Activated naive CD4-positive, alpha-beta T cell treated with anti-CD3 and anti-CD28 coated beads, Interleukin-2, amount 10 ng/mL, durations not matched to agents 7 days and 5 days (primary cell): ENCODE measurements at regions not wholly inside any gene's neighbourhood (a gene's known extent, or its start where the extent isn't known, plus 50 kb on each side); places are given as distances from the start of the nearest gene placed in this dataset.
"Not testable (repeated sequence)": the region's sequence is repeated elsewhere in the genome, so short reads cannot be mapped to it uniquely, and the experiment has no call there.

Experiments used
- CTCF ChIA-PET: fragments of 350-600 bp; sonication (Branson Sonifier 250); formaldehyde crosslinking; loops from one replicate; lab custom pipeline; 2021; ENCODE audit warnings: antibody characterized with exemption; lab: Charles Lee
- DNase-seq: peaks from one replicate; pipeline ENCODE4 v3.0.0-alpha.2; 2020
- H3K27ac Mint-ChIP-seq: one replicate; pipeline ENCODE4 v1.8.0; 2021; ENCODE audit warnings: mild to moderate bottlenecking, moderate library complexity, mixed read lengths
- H3K27me3 Mint-ChIP-seq: one replicate; pipeline ENCODE4 v1.8.0; 2021; ENCODE audit warnings: mild to moderate bottlenecking, mixed read lengths
- H3K36me3 Mint-ChIP-seq: one replicate; pipeline ENCODE4 v1.8.0; 2021; ENCODE audit warnings: mixed read lengths
- H3K4me1 Mint-ChIP-seq: one replicate; pipeline ENCODE4 v1.8.0; 2021; ENCODE audit warnings: mixed read lengths
- H3K4me3 Mint-ChIP-seq: one replicate; pipeline ENCODE4 v1.8.0; 2021; ENCODE audit warnings: mild to moderate bottlenecking, moderate library complexity, mixed read lengths
- H3K9me3 Mint-ChIP-seq: one replicate; pipeline ENCODE4 v1.8.0; 2021; ENCODE audit warnings: mixed read lengths

GRCh38 chr14:86766469-86766868, 1226.5 kb downstream of the GALC start:
- Mint-ChIP-seq H3K27ac (no peak overlapping the region), H3K9me3 (peaks cover 8% of the 10 kb centered on the region), H3K27me3 (no peaks in the 10 kb centered on the region), H3K4me1 (no peaks in the 10 kb centered on the region), H3K4me3 (no peak overlapping the region), H3K36me3 (no peaks in the 10 kb centered on the region)
- CTCF ChIA-PET = no interaction called here
- no peak for DNase-seq

GRCh38 chr14:86761611-86762010, 1231.4 kb downstream of the GALC start:
- Mint-ChIP-seq H3K9me3 (peaks cover 7% of the 10 kb centered on the region), H3K27ac (no peak overlapping the region), H3K36me3 (no peaks in the 10 kb centered on the region), H3K4me1 (no peaks in the 10 kb centered on the region), H3K4me3 (no peak overlapping the region), H3K27me3 (no peaks in the 10 kb centered on the region)
- DNase-seq = no peak
- CTCF ChIA-PET = no interaction called here

- Mint-ChIP-seq H3K4me3 (no peak overlapping the region), H3K4me1 (no peaks in the 10 kb centered on the region), H3K27ac (no peak overlapping the region), H3K27me3 (no peaks in the 10 kb centered on the region), H3K36me3 (no peaks in the 10 kb centered on the region), H3K9me3 (peaks cover 18% of the 10 kb centered on the region)
- CTCF ChIA-PET = no interaction called here
- no peak for DNase-seq
Observed at GRCh38 chr14:86756521-86757190, 1226.7 kb downstream of the FLRT2 start.

- H3K27ac Mint-ChIP-seq, CTCF ChIA-PET, H3K36me3 Mint-ChIP-seq, H3K4me3 Mint-ChIP-seq, H3K4me1 Mint-ChIP-seq, H3K27me3 Mint-ChIP-seq, DNase-seq: not testable (repeated sequence)
- H3K9me3 Mint-ChIP-seq = peaks cover 37% of the 10 kb centered on the region
Observed at GRCh38 chr14:86750488-86750887, 1220.5 kb downstream of the FLRT2 start.

- Mint-ChIP-seq H3K27me3 (no peaks in the 10 kb centered on the region), H3K27ac (no peak overlapping the region), H3K36me3 (no peaks in the 10 kb centered on the region), H3K4me3 (no peak overlapping the region), H3K9me3 (no peaks in the 10 kb centered on the region), H3K4me1 (no peaks in the 10 kb centered on the region)
- no peak for DNase-seq
- CTCF ChIA-PET = no interaction called here
Observed at GRCh38 chr14:86739761-86740160, 1209.8 kb downstream of the FLRT2 start.

GRCh38 chr14:86731427-86731826, 1201.5 kb downstream of the FLRT2 start:
- H3K27ac Mint-ChIP-seq, H3K4me1 Mint-ChIP-seq, H3K4me3 Mint-ChIP-seq, H3K36me3 Mint-ChIP-seq, H3K27me3 Mint-ChIP-seq, DNase-seq, CTCF ChIA-PET: not testable (repeated sequence)
- peaks cover 10% of the 10 kb centered on the region for H3K9me3 Mint-ChIP-seq

- Mint-ChIP-seq H3K36me3 (no peaks in the 10 kb centered on the region), H3K27ac (no peak overlapping the region), H3K4me1 (no peaks in the 10 kb centered on the region), H3K9me3 (peaks cover 10% of the 10 kb centered on the region), H3K27me3 (no peaks in the 10 kb centered on the region), H3K4me3 (no peak overlapping the region)
- CTCF ChIA-PET = no interaction called here
- no peak for DNase-seq
Observed at GRCh38 chr14:86723254-86723624, 1193.3 kb downstream of the FLRT2 start.

- Mint-ChIP-seq H3K9me3 (peaks cover 10% of the 10 kb centered on the region), H3K27ac (no peak overlapping the region), H3K36me3 (no peaks in the 10 kb centered on the region), H3K4me3 (no peak overlapping the region), H3K4me1 (no peaks in the 10 kb centered on the region), H3K27me3 (no peaks in the 10 kb centered on the region)
- CTCF ChIA-PET = no interaction called here
- DNase-seq = no peak
Observed at GRCh38 chr14:86722612-86723253, 1192.8 kb downstream of the FLRT2 start.

GRCh38 chr14:86714575-86714974, 1184.6 kb downstream of the FLRT2 start:
- H3K27me3 Mint-ChIP-seq = no peaks in the 10 kb centered on the region
- H3K4me3 Mint-ChIP-seq = no peak overlapping the region
- no peaks in the 10 kb centered on the region for H3K36me3 Mint-ChIP-seq
- H3K27ac Mint-ChIP-seq = no peak overlapping the region
- no peak for DNase-seq
- peaks cover 2% of the 10 kb centered on the region for H3K9me3 Mint-ChIP-seq
- no peaks in the 10 kb centered on the region for H3K4me1 Mint-ChIP-seq
- CTCF ChIA-PET = no interaction called here

- no peaks in the 10 kb centered on the region for H3K27me3 Mint-ChIP-seq
- no peaks in the 10 kb centered on the region for H3K36me3 Mint-ChIP-seq
- H3K4me3 Mint-ChIP-seq = no peak overlapping the region
- CTCF ChIA-PET = no interaction called here
- DNase-seq = no peak
- peaks cover 2% of the 10 kb centered on the region for H3K9me3 Mint-ChIP-seq
- no peak overlapping the region for H3K27ac Mint-ChIP-seq
- no peaks in the 10 kb centered on the region for H3K4me1 Mint-ChIP-seq
Observed at GRCh38 chr14:86714153-86714552, 1184.2 kb downstream of the FLRT2 start.

- Mint-ChIP-seq H3K9me3 (peaks cover 2% of the 10 kb centered on the region), H3K4me3 (no peak overlapping the region), H3K36me3 (no peaks in the 10 kb centered on the region), H3K27ac (no peak overlapping the region), H3K4me1 (no peaks in the 10 kb centered on the region), H3K27me3 (no peaks in the 10 kb centered on the region)
- CTCF ChIA-PET = no interaction called here
- no peak for DNase-seq
Observed at GRCh38 chr14:86712727-86713126, 1182.8 kb downstream of the FLRT2 start.

- no peak overlapping the region for H3K27ac Mint-ChIP-seq
- H3K4me3 Mint-ChIP-seq = no peak overlapping the region
- H3K27me3 Mint-ChIP-seq = no peaks in the 10 kb centered on the region
- no peak for DNase-seq
- CTCF ChIA-PET = no interaction called here
- H3K36me3 Mint-ChIP-seq = no peaks in the 10 kb centered on the region
- peaks cover 4% of the 10 kb centered on the region for H3K9me3 Mint-ChIP-seq
- no peaks in the 10 kb centered on the region for H3K4me1 Mint-ChIP-seq
Observed at GRCh38 chr14:86712176-86712575, 1182.2 kb downstream of the FLRT2 start.

GRCh38 chr14:86708846-86709339, 1178.9 kb downstream of the FLRT2 start:
- CTCF ChIA-PET = no interaction called here
- Mint-ChIP-seq H3K4me1 (no peaks in the 10 kb centered on the region), H3K4me3 (no peak overlapping the region), H3K36me3 (no peaks in the 10 kb centered on the region), H3K27me3 (no peaks in the 10 kb centered on the region), H3K27ac (no peak overlapping the region), H3K9me3 (peaks cover 8% of the 10 kb centered on the region)
- no peak for DNase-seq

GRCh38 chr14:86707071-86707470, 1177.1 kb downstream of the FLRT2 start:
- Mint-ChIP-seq H3K4me1 (no peaks in the 10 kb centered on the region), H3K27me3 (no peaks in the 10 kb centered on the region), H3K4me3 (no peak overlapping the region), H3K36me3 (no peaks in the 10 kb centered on the region), H3K9me3 (peaks cover 9% of the 10 kb centered on the region), H3K27ac (no peak overlapping the region)
- no peak for DNase-seq
- CTCF ChIA-PET = no interaction called here

- H3K27me3 Mint-ChIP-seq = no peaks in the 10 kb centered on the region
- H3K4me1 Mint-ChIP-seq = no peaks in the 10 kb centered on the region
- DNase-seq = no peak
- no peaks in the 10 kb centered on the region for H3K36me3 Mint-ChIP-seq
- H3K9me3 Mint-ChIP-seq = peaks cover 1% of the 10 kb centered on the region
- no peak overlapping the region for H3K4me3 Mint-ChIP-seq
- CTCF ChIA-PET = no interaction called here
- no peak overlapping the region for H3K27ac Mint-ChIP-seq
Observed at GRCh38 chr14:86683561-86683960, 1153.6 kb downstream of the FLRT2 start.
